ENCODE measurements at regions not wholly inside any gene's neighbourhood (a gene's known extent, or its start where the extent isn't known, plus 50 kb on each side); places are given as distances from the start of the nearest gene placed in this dataset.

DNA sequence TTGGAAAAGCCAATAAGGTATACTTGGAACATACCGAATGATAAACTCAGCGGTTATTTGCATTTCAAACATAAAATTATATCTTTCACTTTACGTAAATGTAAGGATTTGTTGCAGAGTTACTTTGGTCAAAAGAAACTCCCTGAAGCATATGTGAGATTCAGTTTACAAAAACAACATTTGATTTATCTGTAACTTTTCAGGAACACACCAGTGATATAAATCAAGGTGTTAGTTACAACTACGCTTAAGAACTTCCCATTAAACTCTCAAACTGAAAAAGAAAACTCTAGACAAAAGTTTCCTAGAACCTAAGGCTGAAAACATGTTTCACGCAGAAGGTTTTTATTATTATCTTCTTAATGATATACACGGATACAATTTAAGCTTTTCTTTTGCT, 110.6 kb upstream of the MEIS1 start:
- no peak for TF ChIP-seq POLR2A (IDR thresholded peaks at IDR 0.05)
- TF ChIP-seq, protein P1, sequence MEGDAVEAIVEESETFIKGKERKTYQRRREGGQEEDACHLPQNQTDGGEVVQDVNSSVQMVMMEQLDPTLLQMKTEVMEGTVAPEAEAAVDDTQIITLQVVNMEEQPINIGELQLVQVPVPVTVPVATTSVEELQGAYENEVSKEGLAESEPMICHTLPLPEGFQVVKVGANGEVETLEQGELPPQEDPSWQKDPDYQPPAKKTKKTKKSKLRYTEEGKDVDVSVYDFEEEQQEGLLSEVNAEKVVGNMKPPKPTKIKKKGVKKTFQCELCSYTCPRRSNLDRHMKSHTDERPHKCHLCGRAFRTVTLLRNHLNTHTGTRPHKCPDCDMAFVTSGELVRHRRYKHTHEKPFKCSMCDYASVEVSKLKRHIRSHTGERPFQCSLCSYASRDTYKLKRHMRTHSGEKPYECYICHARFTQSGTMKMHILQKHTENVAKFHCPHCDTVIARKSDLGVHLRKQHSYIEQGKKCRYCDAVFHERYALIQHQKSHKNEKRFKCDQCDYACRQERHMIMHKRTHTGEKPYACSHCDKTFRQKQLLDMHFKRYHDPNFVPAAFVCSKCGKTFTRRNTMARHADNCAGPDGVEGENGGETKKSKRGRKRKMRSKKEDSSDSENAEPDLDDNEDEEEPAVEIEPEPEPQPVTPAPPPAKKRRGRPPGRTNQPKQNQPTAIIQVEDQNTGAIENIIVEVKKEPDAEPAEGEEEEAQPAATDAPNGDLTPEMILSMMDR (IDR thresholded peaks at IDR 0.05): no peak
